ENCODE measurements at regions not wholly inside any gene's neighbourhood (a gene's known extent, or its start where the extent isn't known, plus 50 kb on each side); places are given as distances from the start of the nearest gene placed in this dataset.

DNA sequence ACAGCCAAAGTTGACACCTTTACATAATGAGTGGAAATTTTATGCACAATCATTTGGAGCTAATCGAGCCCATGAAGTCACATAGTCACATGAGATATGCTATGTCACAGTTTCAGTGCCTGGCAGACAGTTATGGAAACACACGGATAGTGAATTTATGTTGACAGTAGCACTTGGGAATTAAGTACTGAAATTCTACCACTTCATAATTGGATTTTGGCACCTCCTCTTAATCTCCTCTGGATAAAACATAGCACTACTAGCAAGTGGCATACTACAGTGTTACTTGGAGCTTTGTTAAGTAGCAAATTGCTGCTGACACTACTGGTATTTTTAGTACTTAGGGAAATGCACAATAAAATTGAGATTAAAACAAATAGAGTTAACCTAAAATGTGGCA is 1679.4 kb downstream of the OTOL1 start:
- no peak for TF ChIP-seq CTCF (IDR thresholded peaks at IDR 0.05)
- TF ChIP-seq ZFX (IDR thresholded peaks at IDR 0.05; ENCODE audit: borderline replicate concordance) = no peak
